ENCODE measurements at regions not wholly inside any gene's neighbourhood (a gene's known extent, or its start where the extent isn't known, plus 50 kb on each side); places are given as distances from the start of the nearest gene placed in this dataset.

DNA sequence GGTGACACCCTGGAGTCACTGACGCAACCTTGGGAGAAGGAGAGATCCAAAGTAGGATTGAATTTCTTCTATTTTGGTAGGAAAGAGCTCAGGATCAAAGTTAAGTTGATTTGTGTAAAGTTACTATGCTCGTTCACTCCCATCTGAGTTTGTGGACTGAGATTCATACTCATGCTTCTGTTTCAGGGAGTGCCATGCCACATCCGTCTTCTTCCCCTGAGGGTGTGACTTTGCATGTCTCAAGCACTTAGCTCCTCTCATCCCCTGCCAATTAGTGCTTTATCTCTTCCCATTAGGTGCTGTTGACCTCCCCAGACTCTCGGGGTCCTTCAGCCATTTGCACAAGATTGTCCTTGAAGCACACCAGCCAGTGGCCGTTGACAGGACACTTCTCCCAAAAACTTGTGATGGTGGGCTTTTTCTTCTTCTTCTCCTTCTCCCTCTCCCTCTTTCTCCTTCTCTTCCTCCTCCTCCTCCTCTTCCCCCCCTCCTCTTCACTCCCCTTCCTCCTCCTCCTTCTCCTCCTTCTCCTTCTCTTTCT is 232.2 kb upstream of the KLF4 start:
- Mint-ChIP-seq H3K36me3 (no peaks in the 10 kb centered on the region), H3K27me3 (no peaks in the 10 kb centered on the region), H3K4me1 (ENCODE audit: low read depth) (no peaks in the 10 kb centered on the region), H3K4me3 (no peak overlapping the region), H3K9me3 (peaks cover 6% of the 10 kb centered on the region), H3K27ac (no peak overlapping the region)
- POLR2A ChIA-PET: no interaction called here
- no peak for DNase-seq
- CTCF ChIA-PET: no interaction called here
- intact Hi-C loops (cut with micrococcal nuclease): no loop called here

- H3K27me3 Mint-ChIP-seq: no peaks in the 10 kb centered on the region
- H3K36me3 Mint-ChIP-seq: no peaks in the 10 kb centered on the region
- DNase-seq: no peak
- peaks cover 6% of the 10 kb centered on the region for H3K9me3 Mint-ChIP-seq
- H3K4me3 Mint-ChIP-seq: no peak overlapping the region
- intact Hi-C loops (cut with micrococcal nuclease): no loop called here
- CTCF ChIA-PET: no interaction called here
- POLR2A ChIA-PET: no interaction called here
- H3K4me1 Mint-ChIP-seq (ENCODE audit: low read depth): no peaks in the 10 kb centered on the region
- H3K27ac Mint-ChIP-seq: no peak overlapping the region
These were observed 230.9 kb upstream of the KLF4 start for GRCh38 chr9:107720501-107720900.

- ChIA-PET CTCF (no interaction called here), POLR2A (no interaction called here)
- Mint-ChIP-seq H3K36me3 (no peaks in the 10 kb centered on the region), H3K4me3 (no peak overlapping the region), H3K9me3 (peaks cover 2% of the 10 kb centered on the region), H3K4me1 (ENCODE audit: low read depth) (no peaks in the 10 kb centered on the region), H3K27me3 (no peaks in the 10 kb centered on the region), H3K27ac (no peak overlapping the region)
- DNase-seq: no peak
- intact Hi-C loops (cut with micrococcal nuclease): no loop called here
These were observed 228.2 kb upstream of the KLF4 start for GRCh38 chr9:107717529-107718314.

DNA sequence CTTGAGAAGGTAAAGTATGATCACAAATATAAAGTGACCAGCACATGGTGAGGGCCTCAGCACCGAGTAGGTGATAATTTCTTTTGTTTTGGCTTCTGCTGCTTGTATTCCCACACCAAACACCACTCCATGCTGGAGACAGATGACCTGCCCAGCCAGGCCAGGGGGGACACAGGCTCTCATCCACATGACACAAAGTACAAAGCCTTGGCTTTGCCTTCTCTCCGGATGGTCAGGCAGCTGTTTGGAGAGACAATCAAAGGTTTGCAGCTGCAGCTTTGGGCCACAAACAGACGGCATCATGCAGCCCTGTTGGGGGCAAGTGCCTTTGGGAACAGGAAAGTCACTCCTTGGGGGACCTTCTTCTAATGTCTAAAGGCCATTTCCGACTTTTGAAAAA is 226.2 kb upstream of the KLF4 start:
- CTCF ChIA-PET: no interaction called here

DNA sequence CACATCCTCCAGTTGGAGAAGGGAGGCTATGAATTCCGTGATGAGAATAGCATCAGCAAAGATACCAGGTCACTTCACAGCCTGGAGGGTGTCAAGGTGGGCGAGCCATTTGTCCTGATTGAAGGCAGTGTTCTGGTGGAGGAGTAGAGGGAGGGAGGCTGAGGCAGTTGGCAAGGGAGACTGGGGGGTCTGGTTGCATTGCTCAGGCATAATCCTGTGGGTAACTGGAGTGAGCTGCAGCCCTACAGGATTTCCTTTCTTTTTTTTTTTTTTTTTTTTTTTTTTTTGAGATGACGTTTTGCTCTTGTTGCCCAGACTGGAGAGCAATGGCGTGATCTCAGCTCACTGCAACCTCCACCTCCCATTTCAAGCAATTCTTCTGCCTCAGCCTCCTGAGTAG is 223.9 kb upstream of the KLF4 start:
- no peak overlapping the region for H3K4me3 Mint-ChIP-seq
- H3K36me3 Mint-ChIP-seq: no peaks in the 10 kb centered on the region

More for the DNA sequence above, 226.2 kb upstream of the KLF4 start:
- DNase-seq: no peak
- no peaks in the 10 kb centered on the region for H3K4me1 Mint-ChIP-seq (ENCODE audit: low read depth)
- H3K9me3 Mint-ChIP-seq: peaks cover 2% of the 10 kb centered on the region
- POLR2A ChIA-PET: no interaction called here
- H3K27ac Mint-ChIP-seq: no peak overlapping the region
- no peak overlapping the region for H3K4me3 Mint-ChIP-seq
- H3K27me3 Mint-ChIP-seq: no peaks in the 10 kb centered on the region
- no peaks in the 10 kb centered on the region for H3K36me3 Mint-ChIP-seq
- intact Hi-C loops (cut with micrococcal nuclease): no loop called here

GRCh38 chr9:107712390-107712789 is 222.8 kb upstream of the KLF4 start:
- intact Hi-C loops (cut with micrococcal nuclease): no loop called here
- ChIA-PET CTCF (no interaction called here), POLR2A (no interaction called here)
- H3K4me3 Mint-ChIP-seq: no peak overlapping the region
- H3K36me3 Mint-ChIP-seq: no peaks in the 10 kb centered on the region
- H3K9me3 Mint-ChIP-seq: no peaks in the 10 kb centered on the region
- DNase-seq: no peak
- H3K27ac Mint-ChIP-seq: no peak overlapping the region
- no peaks in the 10 kb centered on the region for H3K4me1 Mint-ChIP-seq (ENCODE audit: low read depth)
- no peaks in the 10 kb centered on the region for H3K27me3 Mint-ChIP-seq

More for the DNA sequence above, 223.9 kb upstream of the KLF4 start:
- CTCF ChIA-PET: no interaction called here
- Mint-ChIP-seq H3K4me1 (ENCODE audit: low read depth) (no peaks in the 10 kb centered on the region), H3K27me3 (no peaks in the 10 kb centered on the region), H3K27ac (no peak overlapping the region), H3K9me3 (no peaks in the 10 kb centered on the region)
- DNase-seq: no peak
- POLR2A ChIA-PET: no interaction called here
- intact Hi-C loops (cut with micrococcal nuclease): no loop called here

GRCh38 chr9:107711542-107711941 is 222.0 kb upstream of the KLF4 start:
- ChIA-PET CTCF (no interaction called here), POLR2A (no interaction called here)
- H3K4me1 Mint-ChIP-seq (ENCODE audit: low read depth): no peaks in the 10 kb centered on the region
- H3K27ac Mint-ChIP-seq: no peak overlapping the region
- H3K9me3 Mint-ChIP-seq: no peaks in the 10 kb centered on the region
- H3K27me3 Mint-ChIP-seq: no peaks in the 10 kb centered on the region
- no peaks in the 10 kb centered on the region for H3K36me3 Mint-ChIP-seq
- no peak overlapping the region for H3K4me3 Mint-ChIP-seq
- no peak for DNase-seq
- intact Hi-C loops (cut with micrococcal nuclease): no loop called here

DNA sequence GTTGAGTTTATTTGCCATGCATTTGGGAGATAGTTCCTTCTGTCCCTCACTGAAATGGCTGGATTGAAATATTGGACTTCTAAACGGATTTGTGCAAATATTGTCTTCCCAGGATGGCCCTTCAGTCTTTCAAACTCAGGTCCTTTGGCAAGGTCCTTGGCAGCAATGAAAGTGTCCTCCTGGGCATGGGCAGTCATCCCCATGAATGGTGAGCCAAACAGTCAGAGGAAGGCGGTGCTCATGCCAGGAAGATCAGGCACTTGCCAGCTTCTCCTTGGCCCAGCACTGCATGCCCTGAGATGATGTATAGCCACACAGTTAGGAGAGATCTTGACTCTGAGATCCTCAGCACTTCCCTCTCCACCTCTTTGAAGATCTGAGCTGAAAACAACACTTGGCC is 221.4 kb upstream of the KLF4 start:
- CTCF ChIA-PET: no interaction called here
- Mint-ChIP-seq H3K4me3 (no peak overlapping the region), H3K36me3 (no peaks in the 10 kb centered on the region), H3K27ac (no peak overlapping the region), H3K4me1 (ENCODE audit: low read depth) (no peaks in the 10 kb centered on the region), H3K9me3 (no peaks in the 10 kb centered on the region), H3K27me3 (no peaks in the 10 kb centered on the region)
- intact Hi-C loops (cut with micrococcal nuclease): no loop called here
- POLR2A ChIA-PET: no interaction called here
- no peak for DNase-seq

DNA sequence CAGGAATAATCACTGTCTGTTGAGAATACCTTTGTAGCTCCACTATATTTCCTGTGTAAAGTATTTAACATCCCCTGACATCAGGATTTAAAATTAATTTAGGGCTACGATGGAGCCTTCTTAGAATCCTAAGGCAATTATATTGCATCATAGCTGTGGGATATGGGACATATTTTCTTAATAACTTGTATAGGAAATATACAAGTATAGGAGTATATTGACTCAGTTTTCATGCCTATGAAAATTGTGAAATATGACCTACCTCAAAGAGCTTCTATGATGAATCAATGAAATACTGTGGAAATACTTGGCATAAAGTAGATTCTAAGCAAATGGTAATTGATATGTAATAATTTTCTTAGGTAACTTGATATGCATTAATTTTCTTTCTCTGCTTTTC is 221.0 kb upstream of the KLF4 start:
- H3K36me3 Mint-ChIP-seq: no peaks in the 10 kb centered on the region
- no peak overlapping the region for H3K4me3 Mint-ChIP-seq
- intact Hi-C loops (cut with micrococcal nuclease): no loop called here
- no peaks in the 10 kb centered on the region for H3K4me1 Mint-ChIP-seq (ENCODE audit: low read depth)
- no peaks in the 10 kb centered on the region for H3K9me3 Mint-ChIP-seq
- ChIA-PET POLR2A (no interaction called here), CTCF (no interaction called here)
- no peak for DNase-seq
- H3K27ac Mint-ChIP-seq: no peak overlapping the region
- H3K27me3 Mint-ChIP-seq: no peaks in the 10 kb centered on the region

DNA sequence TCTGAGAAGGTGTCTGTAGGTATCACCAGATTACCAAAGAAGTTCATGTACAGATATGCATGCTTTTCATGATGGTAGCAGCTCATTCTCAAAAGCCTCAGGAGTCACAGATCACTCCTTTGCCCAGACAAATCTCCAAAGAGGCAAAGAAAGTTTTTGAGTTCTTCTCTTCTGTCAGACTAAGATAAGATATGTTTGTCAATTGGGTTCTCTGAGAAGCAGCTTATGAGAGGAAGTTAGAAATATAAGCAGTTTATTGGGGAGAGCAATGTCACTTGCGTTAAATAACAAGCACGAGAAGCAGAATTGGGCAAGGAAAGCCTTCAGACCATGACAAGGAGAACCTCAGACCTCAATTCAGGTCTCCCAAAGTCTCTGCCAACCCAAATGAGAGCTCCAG is 219.2 kb upstream of the KLF4 start:
- POLR2A ChIA-PET: no interaction called here
- Mint-ChIP-seq H3K9me3 (peaks cover under 1% of the 10 kb centered on the region), H3K36me3 (no peaks in the 10 kb centered on the region), H3K4me1 (ENCODE audit: low read depth) (no peaks in the 10 kb centered on the region), H3K27ac (no peak overlapping the region), H3K27me3 (no peaks in the 10 kb centered on the region), H3K4me3 (no peak overlapping the region)
- CTCF ChIA-PET: no interaction called here
- DNase-seq: no peak
- intact Hi-C loops (cut with micrococcal nuclease): no loop called here

GRCh38 chr9:107707915-107708441 is 218.4 kb upstream of the KLF4 start:
- H3K4me1 Mint-ChIP-seq (ENCODE audit: low read depth): no peaks in the 10 kb centered on the region
- H3K4me3 Mint-ChIP-seq: no peak overlapping the region
- H3K27me3 Mint-ChIP-seq: no peaks in the 10 kb centered on the region
- no peaks in the 10 kb centered on the region for H3K36me3 Mint-ChIP-seq
- no peak for DNase-seq
- peaks cover 7% of the 10 kb centered on the region for H3K9me3 Mint-ChIP-seq
- ChIA-PET POLR2A (no interaction called here), CTCF (no interaction called here)
- no peak overlapping the region for H3K27ac Mint-ChIP-seq
- intact Hi-C loops (cut with micrococcal nuclease): no loop called here

DNA sequence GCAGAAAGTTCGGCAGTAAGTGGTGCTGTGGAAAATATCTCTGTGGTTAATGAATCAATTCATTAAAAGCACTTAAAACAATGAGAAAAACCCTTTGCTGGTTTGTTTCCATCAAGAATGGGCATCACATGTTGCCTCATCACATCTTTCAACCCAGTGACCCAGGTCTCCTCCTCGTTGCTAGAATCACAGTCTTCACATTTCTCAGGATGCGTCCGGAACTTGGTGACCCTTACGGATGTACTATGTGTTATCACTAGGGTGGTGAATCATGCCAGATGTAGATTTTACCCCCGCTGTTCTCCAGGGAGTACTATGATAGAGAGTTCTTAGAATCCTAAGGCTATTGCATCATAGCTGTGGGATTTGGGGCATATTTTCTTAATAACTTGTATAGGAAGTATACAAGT is 217.9 kb upstream of the KLF4 start:
- POLR2A ChIA-PET: no interaction called here

GRCh38 chr9:107706701-107707427 is 217.3 kb upstream of the KLF4 start:
- ChIA-PET POLR2A (no interaction called here), CTCF (no interaction called here)
- no peaks in the 10 kb centered on the region for H3K4me1 Mint-ChIP-seq (ENCODE audit: low read depth)
- H3K36me3 Mint-ChIP-seq: no peaks in the 10 kb centered on the region
- peaks cover 7% of the 10 kb centered on the region for H3K9me3 Mint-ChIP-seq
- no peaks in the 10 kb centered on the region for H3K27me3 Mint-ChIP-seq
- DNase-seq: no peak
- no peak overlapping the region for H3K27ac Mint-ChIP-seq
- intact Hi-C loops (cut with micrococcal nuclease): no loop called here
- no peak overlapping the region for H3K4me3 Mint-ChIP-seq

More for the DNA sequence above, 217.9 kb upstream of the KLF4 start:
- Mint-ChIP-seq H3K4me3 (no peak overlapping the region), H3K4me1 (ENCODE audit: low read depth) (no peaks in the 10 kb centered on the region), H3K27ac (no peak overlapping the region), H3K27me3 (no peaks in the 10 kb centered on the region), H3K36me3 (no peaks in the 10 kb centered on the region), H3K9me3 (peaks cover 7% of the 10 kb centered on the region)
- no peak for DNase-seq
- intact Hi-C loops (cut with micrococcal nuclease): no loop called here
- CTCF ChIA-PET: no interaction called here
